Lower leg skin (tissue), 3 donors: ENCODE measurements at regions not wholly inside any gene's neighbourhood (a gene's known extent, or its start where the extent isn't known, plus 50 kb on each side); places are given as distances from the start of the nearest gene placed in this dataset.

ENCODE experiments used
- CTCF ChIP-seq, 3 donors: fragments of 450-650 bp; IDR thresholded peaks; one replicate each; pipeline ENCODE4 v1.5.1; 2016; ENCODE audit warnings: antibody characterized with exemption in 3 of 3, mild to moderate bottlenecking in 3 of 3, moderate library complexity in 2 of 3
- POLR2A ChIP-seq, 2 donors: fragments of 450-650 bp; IDR thresholded peaks; one replicate each; pipeline ENCODE4 v1.6.1; 2016 to 2017; ENCODE audit warnings: antibody characterized with exemption in 2 of 2, mild to moderate bottlenecking in 1 of 2, moderate library complexity in 1 of 2

GRCh38 chr1:218049641-218050040 is 235.5 kb upstream of the RRP15 start:
- TF ChIP-seq CTCF (IDR thresholded peaks at IDR 0.05) (no peak), POLR2A (IDR thresholded peaks at IDR 0.05) (no peak)
